GM23338 (cell line): ENCODE measurements at regions not wholly inside any gene's neighbourhood (a gene's known extent, or its start where the extent isn't known, plus 50 kb on each side); places are given as distances from the start of the nearest gene placed in this dataset.

ENCODE experiments used
- ATAC-seq: fragments of 200-7000 bp; cut with Tn5 transposase; 3 replicates; pipeline ENCODE4 v1.9.1; 2020
- DNase-seq: peaks from one replicate; pipeline ENCODE4 v3.0.0-alpha.2; 2015; ENCODE audit warnings: low spot score
- H2AFZ ChIP-seq: fragments of 200-600 bp; sonication (generic); 2 replicates; pipeline ENCODE4 v1.8.0; 2016; ENCODE audit warnings: antibody characterized with exemption, mild to moderate bottlenecking, moderate library complexity
- H3F3A ChIP-seq: fragments of 200-600 bp; sonication (generic); replicated peaks from 2 replicates; pipeline ENCODE4 v1.8.0; 2017; ENCODE audit warnings: antibody characterized with exemption, mixed run types, low read depth
- H3K27ac ChIP-seq: fragments of 200-600 bp; sonication (generic); 2 replicates; pipeline ENCODE4 v1.6.1; 2016; ENCODE audit warnings: low read depth
- H3K27me3 ChIP-seq: fragments of 200-600 bp; sonication (generic); 2 replicates; pipeline ENCODE4 v1.8.0; 2016; ENCODE audit warnings: mild to moderate bottlenecking, mixed run types, moderate library complexity; ENCODE audit not compliant: insufficient read depth
- H3K36me3 ChIP-seq: fragments of 200-600 bp; sonication (generic); 2 replicates; pipeline ENCODE4 v1.8.0; 2016; ENCODE audit warnings: mild to moderate bottlenecking; ENCODE audit not compliant: insufficient read depth
- H3K4me1 ChIP-seq: fragments of 200-600 bp; sonication (generic); 2 replicates; pipeline ENCODE4 v1.8.0; 2016; ENCODE audit warnings: mild to moderate bottlenecking, moderate library complexity; ENCODE audit not compliant: insufficient read depth
- H3K4me2 ChIP-seq: fragments of 200-600 bp; sonication (generic); 2 replicates; pipeline ENCODE4 v1.7.1; 2017; ENCODE audit warnings: mixed run types
- H3K4me3 ChIP-seq: fragments of 200-600 bp; sonication (generic); 2 replicates; pipeline ENCODE4 v1.6.1; 2016; ENCODE audit warnings: mixed run types
- H3K79me2 ChIP-seq: fragments of 200-600 bp; sonication (generic); replicated peaks from 2 replicates; pipeline ENCODE4 v1.8.0; 2017; ENCODE audit warnings: mild to moderate bottlenecking; ENCODE audit not compliant: insufficient read depth
- H3K9me2 ChIP-seq: fragments of 200-600 bp; sonication (generic); 2 replicates; pipeline ENCODE4 v1.8.0; 2017; ENCODE audit not compliant: insufficient read depth
- H4K20me1 ChIP-seq: fragments of 200-600 bp; sonication (generic); replicated peaks from 2 replicates; pipeline ENCODE4 v1.8.0; 2017; ENCODE audit warnings: mild to moderate bottlenecking; ENCODE audit not compliant: insufficient read depth
- H3K27ac Mint-ChIP-seq: 2 replicates; pipeline ENCODE4 v1.8.0; 2020; ENCODE audit warnings: inconsistent platforms, mild to moderate bottlenecking, moderate library complexity, mixed read lengths
- H3K27me3 Mint-ChIP-seq: 3 replicates; pipeline ENCODE4 v1.8.0; 2022; ENCODE audit warnings: low read depth, mild to moderate bottlenecking, moderate library complexity, mixed read lengths, inconsistent platforms; ENCODE audit not compliant: insufficient read depth, poor library complexity
- H3K36me3 Mint-ChIP-seq: 3 replicates; pipeline ENCODE4 v1.8.0; 2021; ENCODE audit warnings: low read depth, mild to moderate bottlenecking, inconsistent platforms, moderate library complexity, mixed read lengths
- H3K4me1 Mint-ChIP-seq: 3 replicates; pipeline ENCODE4 v1.8.0; 2020; ENCODE audit warnings: mild to moderate bottlenecking, inconsistent platforms, mixed read lengths
- H3K4me3 Mint-ChIP-seq: 3 replicates; pipeline ENCODE4 v1.8.0; 2021; ENCODE audit warnings: moderate library complexity, mild to moderate bottlenecking, inconsistent platforms, mixed read lengths
- H3K9me3 Mint-ChIP-seq: 3 replicates; pipeline ENCODE4 v1.8.0; 2020; ENCODE audit warnings: moderate library complexity, mild to moderate bottlenecking, inconsistent platforms, mixed read lengths
- CTCF ChIP-seq, 2 experiments: fragments of 200-600 bp in 1 of 2; sonication (generic) in 1 of 2; conservative IDR thresholded peaks; 2 replicates each; pipeline versions ENCODE4 v1.5.1 to v1.6.1; 2016 to 2017; ENCODE audit warnings: antibody characterized with exemption in 2 of 2, low read depth in 2 of 2, mild to moderate bottlenecking in 2 of 2, moderate library complexity in 1 of 2
- EZH2phosphoT487 ChIP-seq: fragments of 200-600 bp; sonication (generic); IDR thresholded peaks from one replicate; pipeline ENCODE4 v1.8.1; 2018; ENCODE audit warnings: antibody characterized with exemption; ENCODE audit not compliant: unreplicated experiment
- NANOG ChIP-seq: IDR thresholded peaks from 2 replicates; pipeline ENCODE4 v1.6.1; 2016; ENCODE audit warnings: antibody characterized with exemption, borderline replicate concordance
- REST ChIP-seq: IDR thresholded peaks from one replicate; pipeline ENCODE4 v1.6.1; 2018; ENCODE audit warnings: antibody characterized with exemption; ENCODE audit not compliant: unreplicated experiment
- STAT1 ChIP-seq: IDR thresholded peaks from one replicate; pipeline ENCODE4 v1.6.1; 2016; ENCODE audit warnings: antibody characterized with exemption; ENCODE audit not compliant: unreplicated experiment
- ZNF114 ChIP-seq: fragments of 250-450 bp; sonication (Bioruptor Pico); IDR thresholded peaks from 2 replicates; pipeline ENCODE4 v1.5.0; 2020; ENCODE audit warnings: mild to moderate bottlenecking, moderate library complexity
- ZNF331 ChIP-seq: fragments of 250-450 bp; sonication (Bioruptor Pico); IDR thresholded peaks from 2 replicates; pipeline ENCODE4 v1.5.0; 2020; ENCODE audit warnings: low read depth, mild to moderate bottlenecking, moderate library complexity

GRCh38 chr13:50452028-50452427 lies 391.5 kb downstream of the DLEU7 start:
- no peak for ATAC-seq
- Histone ChIP-seq H4K20me1 (no peaks in the 10 kb centered on the region), H3K9me2 (no peaks in the 10 kb centered on the region), H3K27ac (no peak overlapping the region), H3K27me3 (no peaks in the 10 kb centered on the region), H3K4me2 (no peak overlapping the region), H3K36me3 (no peaks in the 10 kb centered on the region), H3F3A (no peaks in the 10 kb centered on the region), H3K79me2 (no peaks in the 10 kb centered on the region), H2AFZ (no peak overlapping the region), H3K4me3 (no peak overlapping the region), H3K4me1 (peaks cover 28% of the 10 kb centered on the region)
- no peak overlapping the region for H3K4me3 Mint-ChIP-seq
- peaks cover 2% of the 10 kb centered on the region for H3K27me3 Mint-ChIP-seq
- H3K27ac Mint-ChIP-seq: no peak overlapping the region
- DNase-seq: no peak
- H3K9me3 Mint-ChIP-seq: peaks cover 6% of the 10 kb centered on the region; the same call in 2 of the 3 replicates
- no peak for TF ChIP-seq CTCF (conservative IDR thresholded peaks at IDR 0.05; ENCODE audit: low read depth in 2 of 2)
- TF ChIP-seq STAT1: no peak
- TF ChIP-seq ZNF331 (CRISPR knock-in tag): no peak
- TF ChIP-seq REST: no peak
- no peak for TF ChIP-seq ZNF114 (CRISPR knock-in tag)
- TF ChIP-seq EZH2phosphoT487: no peak
- 0 out of 3 replicates have a peak, but pooled peaks cover 8% of the 10 kb centered on the region for H3K36me3 Mint-ChIP-seq
- H3K4me1 Mint-ChIP-seq: peaks cover 36% of the 10 kb centered on the region

GRCh38 chr13:50452756-50453155 lies 390.7 kb downstream of the DLEU7 start:
- Histone ChIP-seq H3F3A (no peaks in the 10 kb centered on the region), H3K27ac (no peak overlapping the region), H3K36me3 (no peaks in the 10 kb centered on the region), H2AFZ (no peak overlapping the region), H3K4me1 (peaks cover 21% of the 10 kb centered on the region), H3K4me3 (no peak overlapping the region), H3K79me2 (no peaks in the 10 kb centered on the region), H3K4me2 (no peak overlapping the region), H4K20me1 (no peaks in the 10 kb centered on the region), H3K27me3 (no peaks in the 10 kb centered on the region), H3K9me2 (no peaks in the 10 kb centered on the region)
- DNase-seq (no peak), ATAC-seq (no peak)
- H3K4me3 Mint-ChIP-seq: no peak overlapping the region
- no peak overlapping the region for H3K27ac Mint-ChIP-seq
- peaks cover 31% of the 10 kb centered on the region for H3K4me1 Mint-ChIP-seq
- 0 out of 3 replicates have a peak, but pooled peaks cover 3% of the 10 kb centered on the region for H3K36me3 Mint-ChIP-seq
- no peaks in the 10 kb centered on the region for H3K9me3 Mint-ChIP-seq
- H3K27me3 Mint-ChIP-seq: peaks cover 2% of the 10 kb centered on the region
- no peak for TF ChIP-seq NANOG
- no peak for TF ChIP-seq REST
